ENCODE measurements at regions not wholly inside any gene's neighbourhood (a gene's known extent, or its start where the extent isn't known, plus 50 kb on each side); places are given as distances from the start of the nearest gene placed in this dataset.

- no peaks in the 10 kb centered on the region for H3K36me3 ChIP-seq
- no peaks in the 10 kb centered on the region for H3K27me3 ChIP-seq
- no peak for DNase-seq
- no peaks in the 10 kb centered on the region for H3K4me1 ChIP-seq (ENCODE audit: insufficient read depth)
- TF ChIP-seq CTCF (IDR thresholded peaks at IDR 0.05): no peak
- H3K4me3 ChIP-seq: no peak overlapping the region
- H3K27ac ChIP-seq: no peak overlapping the region
- no peaks in the 10 kb centered on the region for H3K9me3 ChIP-seq
- intact Hi-C loops (cut with DNase I): no loop called here
Observed at GRCh38 chr9:79012561-79012960, 559.2 kb upstream of the TLE4 start.

- H3K27me3 ChIP-seq: no peaks in the 10 kb centered on the region
- intact Hi-C loops (cut with DNase I): no loop called here
- TF ChIP-seq EP300 (IDR thresholded peaks at IDR 0.05): no peak
- TF ChIP-seq POLR2A (IDR thresholded peaks at IDR 0.05): no peak
- no peak for TF ChIP-seq CTCF (IDR thresholded peaks at IDR 0.05)
- WGBS, 3 donors: 80 to 83% (median 81%) methylated on average over 3 of the region's 3 CpGs
- H3K4me1 ChIP-seq (ENCODE audit: insufficient read depth): no peaks in the 10 kb centered on the region
- H3K36me3 ChIP-seq: no peaks in the 10 kb centered on the region
- H3K9me3 ChIP-seq: no peaks in the 10 kb centered on the region
- no peak overlapping the region for H3K27ac ChIP-seq
- H3K4me3 ChIP-seq: no peak overlapping the region
- DNase-seq: no peak
Observed at GRCh38 chr9:79013715-79014610, 557.8 kb upstream of the TLE4 start.

GRCh38 chr9:79014929-79015699, 556.7 kb upstream of the TLE4 start:
- no peak for TF ChIP-seq CTCF (IDR thresholded peaks at IDR 0.05)
- TF ChIP-seq EP300 (IDR thresholded peaks at IDR 0.05): no peak
- TF ChIP-seq POLR2A (IDR thresholded peaks at IDR 0.05): no peak
- WGBS, 3 donors: 54 to 67% (median 66%) methylated on average over 5 of the region's 5 CpGs
- intact Hi-C loops (cut with DNase I): no loop called here

GRCh38 chr9:79015951-79016350, 555.8 kb upstream of the TLE4 start:
- 85 to 91% (median 88%) methylated on average over 4 of the region's 4 CpGs for WGBS, 3 donors
- H3K4me3 ChIP-seq: no peak overlapping the region
- no peak overlapping the region for H3K27ac ChIP-seq
- DNase-seq: no peak
- no peaks in the 10 kb centered on the region for H3K27me3 ChIP-seq
- TF ChIP-seq EP300 (IDR thresholded peaks at IDR 0.05): no peak
- TF ChIP-seq CTCF (IDR thresholded peaks at IDR 0.05): no peak
- TF ChIP-seq POLR2A (IDR thresholded peaks at IDR 0.05): no peak
- intact Hi-C loops (cut with DNase I): no loop called here
- no peaks in the 10 kb centered on the region for H3K4me1 ChIP-seq (ENCODE audit: insufficient read depth)
- no peaks in the 10 kb centered on the region for H3K9me3 ChIP-seq
- no peaks in the 10 kb centered on the region for H3K36me3 ChIP-seq

More at GRCh38 chr9:79014929-79015699, 556.7 kb upstream of the TLE4 start:
- H3K4me1 ChIP-seq (ENCODE audit: insufficient read depth): no peaks in the 10 kb centered on the region
- H3K9me3 ChIP-seq: no peaks in the 10 kb centered on the region
- H3K27me3 ChIP-seq: no peaks in the 10 kb centered on the region
- no peak overlapping the region for H3K27ac ChIP-seq
- H3K36me3 ChIP-seq: no peaks in the 10 kb centered on the region
- H3K4me3 ChIP-seq: no peak overlapping the region
- no peak for DNase-seq

Measured in ovary (tissue), 7 donors.